HepG2 (cell line): ENCODE measurements at regions not wholly inside any gene's neighbourhood (a gene's known extent, or its start where the extent isn't known, plus 50 kb on each side); places are given as distances from the start of the nearest gene placed in this dataset.

Source experiments
- BCLAF1 ChIP-seq: fragments of 450-650 bp; IDR thresholded peaks from 2 replicates; pipeline ENCODE4 v1.6.1; 2017; ENCODE audit warnings: mild to moderate bottlenecking
- ZNF329 ChIP-seq: sonication (generic); formaldehyde crosslinking; IDR thresholded peaks from 2 replicates; pipeline ENCODE4 v1.9.0; 2021; ENCODE audit warnings: low read depth, mild to moderate bottlenecking, missing genetic modification reagents

- TF ChIP-seq ZNF329 = no peak
- no peak for TF ChIP-seq BCLAF1
Observed at GRCh38 chr4:123266221-123266620, 130.4 kb upstream of the SPRY1 start.
